ENCODE measurements at regions not wholly inside any gene's neighbourhood (a gene's known extent, or its start where the extent isn't known, plus 50 kb on each side); places are given as distances from the start of the nearest gene placed in this dataset.

DNA sequence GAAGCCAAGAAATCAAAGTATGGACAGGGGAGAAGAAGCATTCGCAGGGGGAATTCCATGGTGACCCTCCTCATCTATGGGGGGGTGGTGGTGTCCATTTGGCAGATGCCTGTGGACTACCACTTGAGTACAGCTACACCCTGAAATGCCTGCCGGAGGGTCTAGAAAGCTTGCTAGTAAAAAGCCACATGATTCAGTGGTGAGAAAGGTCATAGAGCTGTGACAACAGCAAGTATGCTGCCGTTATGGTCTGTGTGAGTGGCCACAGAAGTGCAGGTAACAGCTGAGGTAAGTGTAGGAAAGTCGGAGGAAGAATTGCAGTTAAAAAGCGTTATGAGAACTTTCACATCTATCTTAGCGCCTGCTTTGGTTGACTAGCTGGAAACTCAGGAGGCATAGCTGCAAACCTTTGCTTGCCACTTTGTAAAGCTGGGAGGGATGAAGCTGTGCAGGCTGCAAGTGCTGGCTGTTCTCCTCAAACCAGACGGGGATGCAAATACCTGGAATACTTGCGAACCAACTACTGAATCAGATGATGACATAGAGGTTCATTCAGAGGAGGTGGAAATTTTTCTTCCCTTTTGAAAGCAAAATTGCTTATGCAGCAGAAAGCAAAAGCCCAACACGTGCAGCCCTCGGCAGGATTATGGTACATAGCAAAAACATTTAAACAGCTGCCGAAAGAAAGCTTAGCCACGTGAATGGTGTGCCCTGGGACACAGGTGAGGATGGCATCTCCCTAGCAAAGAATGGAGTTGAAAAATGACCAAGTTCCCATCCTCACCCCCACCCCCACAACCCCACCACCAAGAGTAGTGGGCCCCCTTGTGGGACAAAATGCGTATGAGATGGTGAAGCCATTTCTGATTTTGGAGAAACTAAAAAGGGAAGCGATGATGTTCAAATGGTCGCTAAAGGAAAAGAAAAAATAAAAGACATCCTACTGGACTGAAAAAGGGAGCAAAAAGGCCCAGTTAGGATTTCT, 287.0 kb downstream of the RERGL start:
- no peak for DNase-seq

DNA sequence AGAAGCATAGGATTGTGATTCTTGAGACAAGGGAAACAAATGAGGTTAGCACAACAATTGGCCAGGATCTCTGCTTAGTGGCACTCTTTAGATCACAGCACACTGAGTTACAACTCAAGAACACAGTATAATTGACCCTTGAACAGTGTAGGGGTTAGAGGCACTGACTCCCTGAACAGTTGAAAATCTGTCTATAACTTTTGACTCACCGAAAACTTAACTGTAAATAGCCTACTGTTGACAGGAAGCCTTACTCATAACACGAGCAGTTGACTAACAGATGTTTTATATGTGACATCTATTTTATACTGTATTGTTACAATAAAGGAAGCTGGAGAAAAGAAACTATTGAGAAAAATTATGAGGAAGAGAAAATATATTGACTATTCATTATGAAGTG, 296.1 kb downstream of the RERGL start:
- no peak for DNase-seq

DNA sequence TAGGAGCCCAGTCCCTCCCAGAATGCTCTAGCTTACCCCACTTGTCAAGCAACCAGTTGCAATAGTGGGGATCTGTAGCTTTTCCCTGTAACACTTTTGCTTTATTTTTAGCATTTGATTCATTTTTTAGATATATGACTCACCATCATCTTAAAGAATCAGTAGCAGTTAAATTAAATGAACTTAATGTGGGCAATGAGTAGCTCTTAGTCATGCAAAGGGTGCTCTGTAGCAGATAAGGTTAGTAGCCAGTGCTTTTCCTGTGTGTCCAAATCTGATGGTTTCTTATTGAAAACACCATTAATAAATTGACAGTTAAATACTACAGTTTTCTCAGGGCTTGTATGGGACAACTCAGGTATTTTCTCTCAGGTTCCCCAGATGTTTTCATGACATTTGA, 311.8 kb downstream of the RERGL start:
- no peak for DNase-seq

DNA sequence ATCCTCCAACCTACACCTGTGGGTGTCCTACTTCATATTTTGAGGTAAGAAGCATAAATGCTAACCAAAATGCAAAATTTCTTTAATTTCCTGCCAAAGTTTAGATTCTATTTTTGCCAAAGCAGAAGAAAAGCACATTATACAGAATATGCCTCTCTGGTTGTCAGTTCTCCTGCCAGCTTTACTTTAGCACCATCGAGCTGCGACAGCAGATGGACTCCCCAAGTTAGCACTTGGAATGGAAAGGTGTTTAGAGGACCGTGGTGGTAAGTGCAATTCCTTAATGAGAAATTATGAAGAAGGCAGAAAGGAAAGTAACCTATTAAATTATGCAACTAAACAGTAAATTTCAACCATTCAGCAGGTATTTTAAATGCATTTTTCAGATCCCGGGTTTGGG, 326.6 kb downstream of the RERGL start:
- no peak for DNase-seq

DNA sequence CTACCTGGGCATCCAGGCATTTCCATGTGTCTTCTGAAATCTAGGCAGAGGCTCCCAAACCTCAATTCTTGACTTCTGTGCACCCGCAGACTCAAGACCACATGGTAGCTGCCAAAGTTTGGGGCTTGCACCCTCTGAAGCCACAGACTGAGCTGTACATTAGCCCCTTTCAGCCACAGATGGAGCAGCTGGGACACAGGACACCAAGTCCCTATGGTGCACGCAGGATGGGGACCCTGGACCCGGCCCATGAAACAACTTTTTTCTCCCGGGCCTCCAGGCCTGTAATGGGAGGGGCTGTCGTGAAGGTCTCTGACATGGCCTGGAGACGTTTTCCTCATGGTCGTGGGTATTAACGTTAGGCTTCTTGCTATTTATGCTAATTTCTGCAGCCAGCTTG, 330.0 kb downstream of the RERGL start:
- no peak for DNase-seq
